CD4-positive, alpha-beta T cell (primary cell): ENCODE measurements at regions not wholly inside any gene's neighbourhood (a gene's known extent, or its start where the extent isn't known, plus 50 kb on each side); places are given as distances from the start of the nearest gene placed in this dataset.

Source experiments
- ATAC-seq: fragments of 200-7000 bp; cut with Tn5 transposase; one replicate; pipeline ENCODE4 v1.10.0; 2022; ENCODE audit warnings: mild to moderate bottlenecking; ENCODE audit not compliant: poor library complexity
- CTCF ChIA-PET: fragments of 350-600 bp; sonication (Branson Sonifier 250); formaldehyde crosslinking; loops from one replicate; lab custom pipeline; 2021; ENCODE audit warnings: antibody characterized with exemption, inconsistent platforms; lab: Charles Lee
- POLR2A ChIA-PET: fragments of 350-600 bp; sonication (Branson Sonifier 250); formaldehyde crosslinking; loops from one replicate; lab custom pipeline; 2021; ENCODE audit warnings: antibody characterized with exemption, inconsistent platforms; lab: Charles Lee
- DNase-seq, 14 experiments: peaks; one replicate each; pipeline ENCODE4 v3.0.0-alpha.2; 2013 to 2020; ENCODE audit warnings: mixed read lengths in 2 of 14
- H3K27ac ChIP-seq, 2 donors: one replicate each; pipeline versions ENCODE4 v1.5.1 to v1.7.0; 2013; ENCODE audit warnings: low read length in 2 of 2, low read depth in 1 of 2, mild to moderate bottlenecking in 1 of 2
- H3K27me3 ChIP-seq, 2 experiments: 1 replicate in 1 of 2; 2 replicates in 1 of 2; pipeline versions ENCODE4 v1.6.1 to v1.7.0; 2013; ENCODE audit warnings: low read length in 2 of 2, control low read depth in 1 of 2, mild to moderate bottlenecking in 1 of 2, moderate library complexity in 1 of 2; ENCODE audit not compliant: insufficient read depth in 2 of 2, control insufficient read depth in 1 of 2
- H3K36me3 ChIP-seq: one replicate; pipeline ENCODE4 v1.6.1; 2013; ENCODE audit warnings: low read length, control low read depth; ENCODE audit not compliant: insufficient read depth
- H3K4me1 ChIP-seq: one replicate; pipeline ENCODE4 v1.6.1; 2013; ENCODE audit warnings: low read length, control low read depth; ENCODE audit not compliant: insufficient read depth
- H3K4me3 ChIP-seq: one replicate; pipeline ENCODE4 v1.5.1; 2013; ENCODE audit warnings: mild to moderate bottlenecking, low read length, moderate library complexity
- H3K9me3 ChIP-seq, 2 experiments: 1 replicate in 1 of 2; 2 replicates in 1 of 2; pipeline versions ENCODE4 v1.6.1 to v1.7.0; 2013; ENCODE audit warnings: low read length in 2 of 2, mild to moderate bottlenecking in 2 of 2, control low read depth in 1 of 2, moderate library complexity in 1 of 2; ENCODE audit not compliant: control insufficient read depth in 1 of 2, insufficient read depth in 1 of 2
- H3K27ac Mint-ChIP-seq: one replicate; pipeline ENCODE4 v1.8.0; 2020; ENCODE audit warnings: mixed read lengths
- H3K27me3 Mint-ChIP-seq: one replicate; pipeline ENCODE4 v1.8.0; 2021; ENCODE audit warnings: mixed read lengths
- H3K36me3 Mint-ChIP-seq: one replicate; pipeline ENCODE4 v1.8.0; 2021; ENCODE audit warnings: low read depth, mixed read lengths
- H3K4me1 Mint-ChIP-seq: one replicate; pipeline ENCODE4 v1.8.0; 2021; ENCODE audit warnings: low read depth, mixed read lengths
- H3K4me3 Mint-ChIP-seq: one replicate; pipeline ENCODE4 v1.8.0; 2020; ENCODE audit warnings: mild to moderate bottlenecking, mixed read lengths
- H3K9me3 Mint-ChIP-seq: one replicate; pipeline ENCODE4 v1.8.0; 2020; ENCODE audit warnings: mixed read lengths
- intact Hi-C, 2 experiments: fragments of 100-400 bp; cut with DNase I in 1 of 2; cut with micrococcal nuclease in 1 of 2; formaldehyde crosslinking; loops; one replicate each; pipeline versions ENCODE4 v1.15.1 to v1.9.0; 2023 to 2025; cut with DNase I, micrococcal nuclease
- TF ChIP-seq, protein P1 (sequence below): fragments of 200-600 bp; IDR thresholded peaks from one replicate; pipeline ENCODE4 v1.8.0; 2022; ENCODE audit warnings: antibody characterized with exemption, mild to moderate bottlenecking

DNA sequence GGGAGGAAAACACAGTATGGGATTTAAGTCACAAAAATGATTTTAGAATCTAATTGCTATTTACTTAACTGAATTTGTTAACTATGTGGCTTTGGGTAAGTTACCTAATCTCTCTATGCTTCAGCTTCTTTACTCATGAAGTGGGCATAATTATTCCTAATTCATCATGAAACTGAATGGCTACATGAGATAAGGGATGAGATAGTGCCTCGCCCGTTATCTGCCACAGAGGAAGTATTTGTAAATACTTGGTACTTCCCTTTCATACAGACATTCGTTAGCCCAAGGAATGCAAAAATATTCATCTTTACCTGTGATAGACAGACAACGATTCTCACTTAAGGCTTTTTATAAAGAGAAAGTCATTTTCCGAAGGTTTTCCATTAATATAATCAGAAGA lies 221.2 kb upstream of the BLID start:
- ChIA-PET CTCF (interaction anchor here (0.6 kb wide), 1 partner anchor 13 kb away, joined by 3 read pairs; no protein-coding TSS in a partner anchor), POLR2A (no interaction called here)
- Histone ChIP-seq H3K4me1 (no peaks in the 10 kb centered on the region), H3K9me3 (no peaks in the 10 kb centered on the region), H3K27ac (no peak overlapping the region), H3K27me3 (peaks cover 0 to 8% of the 10 kb centered on the region in 2 experiments), H3K36me3 (no peaks in the 10 kb centered on the region), H3K4me3 (no peak overlapping the region)
- DNase-seq (no peak), ATAC-seq (no peak)
- TF ChIP-seq, protein P1, sequence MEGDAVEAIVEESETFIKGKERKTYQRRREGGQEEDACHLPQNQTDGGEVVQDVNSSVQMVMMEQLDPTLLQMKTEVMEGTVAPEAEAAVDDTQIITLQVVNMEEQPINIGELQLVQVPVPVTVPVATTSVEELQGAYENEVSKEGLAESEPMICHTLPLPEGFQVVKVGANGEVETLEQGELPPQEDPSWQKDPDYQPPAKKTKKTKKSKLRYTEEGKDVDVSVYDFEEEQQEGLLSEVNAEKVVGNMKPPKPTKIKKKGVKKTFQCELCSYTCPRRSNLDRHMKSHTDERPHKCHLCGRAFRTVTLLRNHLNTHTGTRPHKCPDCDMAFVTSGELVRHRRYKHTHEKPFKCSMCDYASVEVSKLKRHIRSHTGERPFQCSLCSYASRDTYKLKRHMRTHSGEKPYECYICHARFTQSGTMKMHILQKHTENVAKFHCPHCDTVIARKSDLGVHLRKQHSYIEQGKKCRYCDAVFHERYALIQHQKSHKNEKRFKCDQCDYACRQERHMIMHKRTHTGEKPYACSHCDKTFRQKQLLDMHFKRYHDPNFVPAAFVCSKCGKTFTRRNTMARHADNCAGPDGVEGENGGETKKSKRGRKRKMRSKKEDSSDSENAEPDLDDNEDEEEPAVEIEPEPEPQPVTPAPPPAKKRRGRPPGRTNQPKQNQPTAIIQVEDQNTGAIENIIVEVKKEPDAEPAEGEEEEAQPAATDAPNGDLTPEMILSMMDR, result no peak
- Mint-ChIP-seq H3K27ac (no peak overlapping the region), H3K9me3 (peaks cover 2% of the 10 kb centered on the region), H3K36me3 (no peaks in the 10 kb centered on the region), H3K4me3 (no peak overlapping the region), H3K27me3 (peaks cover 26% of the 10 kb centered on the region), H3K4me1 (no peaks in the 10 kb centered on the region)
- intact Hi-C loops, result no loop called here

GRCh38 chr11:122336706-122337105 lies 220.7 kb upstream of the BLID start:
- ChIA-PET POLR2A (no interaction called here), CTCF (interaction anchor here (0.6 kb wide), 1 partner anchor 14 kb away, joined by 3 read pairs; no protein-coding TSS in a partner anchor)
- H3K27me3 Mint-ChIP-seq, result peaks cover 26% of the 10 kb centered on the region

GRCh38 chr11:122334546-122335339 lies 218.7 kb upstream of the BLID start:
- peaks cover 22% of the 10 kb centered on the region for H3K27me3 Mint-ChIP-seq
- Histone ChIP-seq H3K27ac (no peak overlapping the region), H3K4me1 (no peaks in the 10 kb centered on the region), H3K36me3 (no peaks in the 10 kb centered on the region), H3K9me3 (no peaks in the 10 kb centered on the region), H3K27me3 (peaks cover 2 to 8% of the 10 kb centered on the region in 2 experiments), H3K4me3 (no peak overlapping the region)
- DNase-seq (no peak), ATAC-seq (no peak)
- H3K4me1 Mint-ChIP-seq, result no peaks in the 10 kb centered on the region
- H3K4me3 Mint-ChIP-seq, result no peak overlapping the region
- intact Hi-C loops, result no loop called here
- no peak overlapping the region for H3K27ac Mint-ChIP-seq
- TF ChIP-seq, protein P1, result no peak
- ChIA-PET CTCF (interaction anchor here (0.7 kb wide), 1 partner anchor 187 kb away, joined by 7 read pairs; no protein-coding TSS in a partner anchor), POLR2A (no interaction called here)
- no peaks in the 10 kb centered on the region for H3K9me3 Mint-ChIP-seq
- H3K36me3 Mint-ChIP-seq, result no peaks in the 10 kb centered on the region

More at GRCh38 chr11:122336706-122337105, 220.7 kb upstream of the BLID start:
- ATAC-seq, result no peak
- Mint-ChIP-seq H3K27ac (no peak overlapping the region), H3K9me3 (peaks cover 2% of the 10 kb centered on the region), H3K4me3 (no peak overlapping the region), H3K36me3 (no peaks in the 10 kb centered on the region), H3K4me1 (no peaks in the 10 kb centered on the region)
- H3K9me3 ChIP-seq, result no peaks in the 10 kb centered on the region
- no peaks in the 10 kb centered on the region for H3K36me3 ChIP-seq
- DNase-seq, result no peak
- TF ChIP-seq, protein P1, result no peak
- peaks cover 0 to 8% of the 10 kb centered on the region in 2 experiments for H3K27me3 ChIP-seq
- no peak overlapping the region for H3K4me3 ChIP-seq
- intact Hi-C loops, result no loop called here
- no peaks in the 10 kb centered on the region for H3K4me1 ChIP-seq
- H3K27ac ChIP-seq, result no peak overlapping the region
